GM21576 (cell line): ENCODE measurements at regions not wholly inside any gene's neighbourhood (a gene's known extent, or its start where the extent isn't known, plus 50 kb on each side); places are given as distances from the start of the nearest gene placed in this dataset.

Experiments
- ATAC-seq: cut with Tn5 transposase; IDR thresholded peaks from one replicate; pipeline ENCODE4 v1.9.1; 2021; ENCODE audit warnings: mild to moderate bottlenecking, moderate library complexity; ENCODE audit not compliant: unreplicated experiment

DNA sequence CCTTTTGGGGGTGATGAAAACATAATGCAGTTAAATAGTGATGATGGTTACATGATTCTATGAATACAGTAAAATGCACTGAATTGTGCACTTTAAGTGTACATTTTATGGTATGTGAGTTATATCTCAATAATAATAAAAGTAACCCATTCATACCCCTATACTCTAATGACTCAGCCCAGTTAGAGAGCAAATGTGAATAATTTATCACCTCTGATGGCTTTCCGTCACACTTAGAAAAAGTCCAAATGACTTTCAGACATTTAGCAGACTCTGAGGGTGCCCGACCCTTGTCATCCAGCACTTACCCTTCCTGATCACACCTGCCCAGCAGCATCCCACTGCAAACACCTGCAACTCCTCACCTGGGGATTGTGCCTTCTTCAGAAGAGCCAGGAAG lies 148.1 kb upstream of the MAF start:
- no peak for ATAC-seq

GRCh38 chr16:79747688-79748087 lies 147.2 kb upstream of the MAF start:
- ATAC-seq = no peak

DNA sequence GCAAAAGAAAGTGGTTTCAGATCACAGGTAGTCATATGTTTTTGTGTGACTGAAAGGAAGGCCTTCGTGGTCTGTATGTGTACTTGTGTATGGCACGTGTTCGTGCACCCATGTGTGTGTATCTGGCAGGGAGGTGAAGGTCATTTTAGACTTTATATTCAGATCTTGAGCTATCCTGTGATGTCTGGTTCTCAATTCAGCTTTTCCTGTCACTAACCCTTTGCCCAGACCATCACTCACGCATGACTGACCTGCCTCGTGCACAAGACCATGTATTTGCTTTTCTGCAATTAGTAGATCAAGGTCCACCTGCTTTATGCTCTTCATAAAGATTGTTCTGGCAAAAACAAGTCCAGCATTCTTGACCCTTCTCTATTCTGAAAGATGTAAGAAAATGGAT lies 139.7 kb upstream of the MAF start:
- ATAC-seq = no peak

GRCh38 chr16:79735271-79735670 lies 134.7 kb upstream of the MAF start:
- no peak for ATAC-seq

GRCh38 chr16:79734721-79735120 lies 134.2 kb upstream of the MAF start:
- no peak for ATAC-seq

GRCh38 chr16:79728923-79729240 lies 128.3 kb upstream of the MAF start:
- no peak for ATAC-seq

GRCh38 chr16:79728048-79728922 lies 127.7 kb upstream of the MAF start:
- no peak for ATAC-seq

- no peak for ATAC-seq
These were observed 126.4 kb upstream of the MAF start for GRCh38 chr16:79726902-79727301.

DNA sequence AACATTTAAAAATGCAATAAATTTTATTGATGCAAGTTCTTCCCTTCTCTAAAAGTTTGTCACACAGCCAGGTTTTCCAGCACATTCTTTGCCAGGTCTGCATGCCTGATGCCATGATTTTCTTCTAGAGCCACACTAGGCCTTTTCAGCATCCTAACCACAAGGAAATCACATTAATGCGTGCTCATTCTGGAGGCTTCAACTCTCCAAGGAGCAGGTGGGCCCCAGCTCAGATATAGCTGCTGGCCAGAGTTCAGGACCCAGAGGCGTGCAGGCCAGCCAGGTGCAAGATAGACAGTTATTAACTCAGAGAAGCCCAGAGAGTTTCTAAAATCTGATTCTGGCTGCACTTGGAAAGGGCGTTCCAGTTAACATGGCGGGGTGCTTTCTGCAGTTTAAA lies 124.5 kb upstream of the MAF start:
- no peak for ATAC-seq

DNA sequence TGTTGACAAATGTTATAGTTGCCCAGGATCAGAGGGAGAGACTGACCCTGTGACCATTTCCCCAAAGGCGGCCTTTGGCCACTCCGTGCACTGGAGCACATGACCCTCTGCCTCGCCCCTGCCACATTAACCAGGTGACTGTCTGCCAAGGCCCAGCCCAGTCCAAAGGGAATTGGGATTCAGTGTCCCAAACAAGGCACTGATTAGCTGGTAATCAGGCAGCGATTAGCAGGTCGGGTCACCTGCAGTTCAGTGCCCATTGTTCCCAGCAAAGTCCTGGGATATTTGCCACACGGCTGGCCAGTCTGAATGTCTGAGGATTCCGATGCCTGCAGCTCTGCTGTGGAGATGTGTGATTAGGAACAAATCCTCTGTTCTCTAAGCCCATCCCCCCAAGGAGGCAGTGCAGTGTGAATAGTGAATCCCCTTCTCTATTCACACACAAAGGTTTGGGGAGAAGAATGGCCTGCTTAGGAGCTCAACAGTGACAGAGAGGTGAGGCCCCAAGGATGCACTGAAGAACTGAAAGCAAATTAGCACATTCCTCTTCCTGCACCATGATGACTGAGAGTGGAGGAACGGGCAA lies 123.1 kb upstream of the MAF start:
- ATAC-seq = no peak

DNA sequence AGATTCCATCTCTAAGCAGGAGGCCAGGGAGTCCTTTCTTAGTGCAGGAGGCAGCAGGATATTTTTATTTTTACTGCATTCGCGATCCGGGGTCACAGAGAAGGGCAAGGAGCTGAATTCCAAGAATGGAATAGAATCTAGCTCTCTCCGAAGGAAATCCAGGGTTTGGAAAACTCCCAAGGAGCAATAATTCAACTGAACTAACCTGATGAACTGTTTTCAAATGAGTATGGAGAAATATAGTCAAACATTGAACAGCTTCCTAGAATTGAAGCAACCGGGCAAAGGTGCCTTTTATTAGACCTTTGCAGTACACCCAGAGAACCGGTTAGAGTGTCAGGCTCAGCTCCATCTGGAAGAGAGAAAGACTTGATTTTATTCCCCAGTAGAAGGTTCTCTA lies 120.7 kb upstream of the MAF start:
- no peak for ATAC-seq

DNA sequence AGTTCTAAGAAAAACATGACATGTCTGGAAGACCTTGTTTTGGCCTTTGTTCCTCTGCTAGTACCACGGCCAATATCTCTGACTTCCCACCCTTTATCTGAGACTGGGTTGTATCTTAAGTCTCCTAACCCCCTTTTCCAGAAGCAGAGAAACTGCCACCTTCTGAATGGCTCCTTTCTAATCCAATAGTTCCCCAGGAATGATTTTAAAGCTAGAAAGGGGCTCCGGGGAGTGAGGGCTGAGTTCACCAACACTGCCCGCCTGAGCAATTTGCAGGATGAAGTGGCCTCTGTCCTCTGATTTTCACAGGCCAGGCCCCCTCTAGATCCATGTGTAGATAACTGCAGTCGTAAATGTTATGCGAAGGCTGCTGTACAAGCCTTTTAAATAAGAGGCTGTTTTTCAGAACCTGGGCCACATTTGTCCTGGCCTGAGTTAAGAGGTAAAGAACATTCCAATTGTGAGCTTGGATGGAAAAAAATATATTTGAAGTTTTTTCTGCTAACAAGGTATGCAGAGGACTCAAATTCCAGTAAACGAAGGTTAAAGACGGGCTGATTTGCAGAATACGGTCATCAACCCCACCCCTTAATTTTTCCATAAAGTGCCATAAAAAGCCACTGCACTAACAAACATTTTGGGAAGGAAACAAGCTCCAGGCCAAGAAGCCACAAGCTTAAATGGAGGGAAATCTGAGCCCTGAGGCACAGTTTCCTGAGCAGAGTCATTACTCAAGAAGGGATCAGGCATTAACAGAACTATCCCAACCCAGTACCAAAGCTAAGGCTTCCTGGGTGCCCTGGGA lies 117.0 kb upstream of the MAF start:
- ATAC-seq = no peak

GRCh38 chr16:79716645-79717332 lies 116.3 kb upstream of the MAF start:
- no peak for ATAC-seq

GRCh38 chr16:79715061-79715460 lies 114.5 kb upstream of the MAF start:
- ATAC-seq = no peak

- ATAC-seq = no peak
These were observed 113.9 kb upstream of the MAF start for GRCh38 chr16:79714440-79714839.

DNA sequence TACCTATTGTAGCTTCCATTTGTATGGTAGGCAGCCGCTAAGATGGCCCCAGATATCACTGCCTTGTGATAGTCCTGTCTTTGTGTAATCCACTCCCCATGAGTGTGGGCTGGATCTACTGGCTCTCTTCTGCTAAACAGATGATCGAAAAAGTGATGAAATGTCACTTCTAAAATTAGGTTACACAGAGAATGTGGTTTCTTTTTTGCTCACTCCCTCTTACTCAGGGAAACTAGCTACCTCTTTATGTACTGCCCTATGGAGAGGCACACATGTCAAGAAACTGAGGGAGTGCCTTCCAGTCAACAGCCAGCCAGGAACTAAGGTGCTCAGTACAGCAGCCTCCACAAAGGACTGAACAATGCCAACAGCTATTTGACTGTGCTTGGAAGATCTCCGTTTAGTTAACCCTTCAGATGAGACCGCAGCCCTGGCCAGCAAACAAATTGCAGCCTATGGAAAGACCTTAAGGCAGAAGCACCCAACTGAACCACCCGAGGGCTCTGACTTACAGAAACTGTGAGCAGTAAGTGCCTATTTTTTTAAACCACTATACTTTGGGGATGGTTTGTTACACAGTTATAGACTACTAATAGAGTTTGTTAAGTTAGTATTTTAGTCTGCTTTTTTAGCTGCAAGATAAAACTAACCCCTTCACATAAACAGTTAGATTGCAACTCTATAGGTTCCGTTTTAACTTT lies 113.2 kb upstream of the MAF start:
- ATAC-seq = no peak

- no peak for ATAC-seq
These were observed 111.7 kb upstream of the MAF start for GRCh38 chr16:79712276-79712675.

DNA sequence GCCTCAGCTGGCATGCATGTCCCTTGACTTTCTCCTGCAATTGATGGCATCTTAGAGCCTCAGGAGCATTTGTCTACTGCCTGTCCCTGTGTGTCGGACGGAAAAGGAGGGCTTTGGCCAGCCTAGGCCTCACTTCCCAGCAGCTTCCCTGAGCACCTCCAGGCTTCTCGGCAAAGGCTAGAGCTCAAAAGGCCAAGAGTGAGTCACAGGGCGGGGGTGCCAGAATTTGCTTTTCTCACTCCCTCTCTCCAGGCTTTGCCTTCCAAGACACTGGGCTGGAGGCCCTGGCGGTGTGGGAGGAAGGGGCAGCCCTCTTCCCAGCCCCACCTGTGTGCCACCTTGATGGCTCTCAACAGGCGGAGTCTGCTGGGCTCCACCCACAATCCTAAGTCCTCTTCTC lies 107.3 kb upstream of the MAF start:
- no peak for ATAC-seq

DNA sequence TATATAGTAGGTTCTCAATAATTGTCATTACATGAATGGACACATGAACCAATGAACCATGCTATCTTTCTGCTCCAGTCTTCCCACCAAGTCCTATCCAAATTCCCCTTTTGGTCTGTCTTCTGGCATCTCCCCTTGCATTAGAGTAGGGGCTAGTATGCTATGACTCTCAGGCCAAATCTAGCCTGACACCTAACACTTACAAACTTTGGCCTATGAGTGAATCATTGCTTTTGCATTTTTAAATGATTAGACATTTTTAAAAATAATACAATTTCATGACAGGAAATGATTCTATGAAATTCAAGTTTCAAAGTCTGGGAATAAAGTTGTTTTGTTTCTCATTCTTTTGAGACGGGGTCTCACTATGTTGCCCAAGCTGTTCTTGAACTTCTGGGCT lies 102.5 kb upstream of the MAF start:
- no peak for ATAC-seq

- ATAC-seq = no peak
These were observed 97.8 kb upstream of the MAF start for GRCh38 chr16:79698341-79698753.
